HuH-7.5 (cell line): ENCODE measurements at regions not wholly inside any gene's neighbourhood (a gene's known extent, or its start where the extent isn't known, plus 50 kb on each side); places are given as distances from the start of the nearest gene placed in this dataset.

Experiments
- DNase-seq: peaks from one replicate; pipeline ENCODE4 v3.0.0; 2011; ENCODE audit warnings: low spot score

DNA sequence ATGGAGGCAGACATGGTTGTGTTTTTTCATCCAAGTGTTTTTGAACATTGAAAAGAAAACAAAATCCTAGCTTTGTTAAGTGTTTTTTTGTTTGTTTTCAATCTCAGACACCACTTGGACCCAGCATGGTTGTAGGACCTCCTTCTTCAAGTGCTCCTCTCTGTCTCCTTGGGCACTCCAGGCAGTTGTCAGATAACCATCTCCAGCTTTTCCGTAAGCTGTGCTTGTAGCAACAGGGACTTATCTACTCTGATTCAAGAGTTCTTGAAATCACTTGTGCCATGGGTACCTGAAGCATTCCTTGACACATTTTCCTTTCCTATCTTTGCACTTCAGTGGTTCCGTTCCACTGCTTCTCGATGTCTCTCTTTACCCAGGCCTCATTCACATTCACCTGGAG is 334.9 kb upstream of the DDX53 start:
- DNase-seq = no peak

- DNase-seq = no peak
These were observed 333.9 kb upstream of the DDX53 start for GRCh38 chrX:22665818-22666217.

- DNase-seq = no peak
These were observed 333.3 kb upstream of the DDX53 start for GRCh38 chrX:22666441-22666840.

GRCh38 chrX:22674932-22675331 is 324.8 kb upstream of the DDX53 start:
- no peak for DNase-seq

- DNase-seq = no peak
These were observed 313.6 kb upstream of the DDX53 start for GRCh38 chrX:22686138-22686541.

DNA sequence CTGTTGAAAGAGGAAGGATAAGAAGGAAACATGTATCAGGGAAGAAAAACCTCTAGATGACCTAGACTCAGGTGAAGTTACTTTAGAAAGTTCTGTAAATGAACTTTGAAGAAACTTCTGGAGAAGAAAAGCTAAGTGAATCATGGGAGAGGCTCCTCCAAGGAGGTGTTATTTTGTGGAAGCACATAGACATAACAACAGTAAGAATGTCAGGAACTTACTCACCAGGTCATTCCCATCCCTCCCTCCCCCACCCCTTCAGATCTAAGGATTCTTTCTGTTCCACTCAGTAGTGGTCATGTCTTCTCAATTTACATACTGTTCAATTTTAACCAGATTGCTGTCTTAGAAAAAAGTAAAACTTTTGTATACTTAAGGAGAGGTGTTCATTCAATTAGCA is 310.5 kb upstream of the DDX53 start:
- no peak for DNase-seq

- no peak for DNase-seq
These were observed 309.6 kb upstream of the DDX53 start for GRCh38 chrX:22690116-22690515.

- DNase-seq = no peak
These were observed 307.7 kb upstream of the DDX53 start for GRCh38 chrX:22691966-22692565.

DNA sequence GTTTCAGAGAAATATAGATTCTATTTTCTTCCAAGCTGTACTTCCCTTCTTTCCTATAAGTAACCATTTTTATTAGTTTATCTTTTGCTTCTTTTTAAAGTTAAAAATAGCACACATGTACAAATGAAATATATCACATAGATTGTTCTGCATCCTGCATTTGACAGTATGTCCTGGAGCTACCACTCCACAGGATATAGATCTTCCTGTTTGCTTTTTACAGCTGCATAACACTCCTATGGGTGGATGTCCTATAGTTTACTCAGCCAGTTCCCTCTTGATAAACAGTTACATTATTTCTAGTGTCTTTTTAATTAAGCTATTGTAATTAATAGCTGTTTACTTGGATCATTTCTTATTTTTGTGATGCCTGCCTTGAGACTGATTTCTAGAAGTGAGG is 301.6 kb upstream of the DDX53 start:
- no peak for DNase-seq

DNA sequence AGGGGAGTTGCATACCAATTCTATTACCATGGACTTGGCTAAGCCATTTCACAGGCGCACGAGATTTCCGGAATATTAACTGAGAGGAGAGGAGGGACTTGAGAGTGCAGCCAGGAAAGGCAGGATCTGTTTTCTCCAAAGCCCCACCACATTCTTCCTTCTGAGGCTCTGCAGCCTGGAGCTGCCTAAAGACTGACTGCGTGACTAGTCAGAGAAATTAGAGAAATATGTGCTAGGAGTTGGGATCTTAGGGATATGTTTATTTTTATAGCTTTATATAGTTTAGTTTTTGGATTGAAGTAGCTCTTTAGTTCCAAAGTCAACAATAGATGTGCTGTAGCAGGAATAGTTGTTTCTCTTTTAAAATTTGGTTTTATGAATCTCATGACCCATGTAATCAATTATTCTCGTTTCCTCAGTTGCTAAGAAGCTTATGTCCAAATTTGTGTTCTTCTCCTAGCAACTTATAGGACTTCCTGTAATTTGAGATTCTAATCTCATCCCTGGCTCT is 300.1 kb upstream of the DDX53 start:
- no peak for DNase-seq

DNA sequence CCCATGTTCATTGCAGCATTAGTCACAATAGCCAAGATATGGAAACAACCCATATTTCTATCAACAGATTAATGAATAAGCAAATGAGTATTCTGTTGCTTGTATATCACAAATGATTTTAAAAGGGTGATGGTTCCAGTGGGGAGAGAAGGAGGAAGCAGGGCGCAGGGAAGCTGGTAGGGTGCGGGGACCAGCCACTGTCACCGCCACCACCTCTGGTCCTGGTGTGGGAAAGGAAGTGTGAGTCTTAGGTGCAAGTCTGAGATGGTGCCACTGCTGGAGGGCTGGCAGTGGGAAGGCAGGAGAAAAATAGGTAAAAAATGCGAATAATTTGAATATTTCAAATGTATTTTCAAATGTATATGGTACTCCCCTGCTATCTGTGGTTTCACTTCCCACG is 286.8 kb upstream of the DDX53 start:
- DNase-seq = no peak

- DNase-seq = no peak
These were observed 269.2 kb upstream of the DDX53 start for GRCh38 chrX:22730542-22730941.

GRCh38 chrX:22737541-22737940 is 262.2 kb upstream of the DDX53 start:
- DNase-seq = no peak

- DNase-seq = no peak
These were observed 260.5 kb upstream of the DDX53 start for GRCh38 chrX:22739276-22739675.

DNA sequence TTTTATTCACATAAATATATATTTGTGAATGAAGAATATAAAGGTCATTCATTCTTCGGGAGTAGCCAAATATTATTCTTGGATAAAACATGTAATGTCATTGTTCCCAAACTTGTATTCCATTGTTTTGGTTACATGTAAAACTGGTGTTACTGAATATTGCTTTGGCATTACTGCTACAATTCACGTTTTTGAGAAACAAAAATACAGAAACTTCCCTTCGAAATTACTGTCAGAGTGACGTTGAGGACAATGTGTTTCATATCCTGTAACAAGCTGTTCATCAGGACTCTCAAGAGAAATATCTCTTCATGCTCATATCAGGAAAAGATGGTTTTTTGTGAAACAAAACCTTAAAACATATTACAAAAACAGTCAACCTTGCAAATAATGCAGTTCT is 258.9 kb upstream of the DDX53 start:
- no peak for DNase-seq

DNA sequence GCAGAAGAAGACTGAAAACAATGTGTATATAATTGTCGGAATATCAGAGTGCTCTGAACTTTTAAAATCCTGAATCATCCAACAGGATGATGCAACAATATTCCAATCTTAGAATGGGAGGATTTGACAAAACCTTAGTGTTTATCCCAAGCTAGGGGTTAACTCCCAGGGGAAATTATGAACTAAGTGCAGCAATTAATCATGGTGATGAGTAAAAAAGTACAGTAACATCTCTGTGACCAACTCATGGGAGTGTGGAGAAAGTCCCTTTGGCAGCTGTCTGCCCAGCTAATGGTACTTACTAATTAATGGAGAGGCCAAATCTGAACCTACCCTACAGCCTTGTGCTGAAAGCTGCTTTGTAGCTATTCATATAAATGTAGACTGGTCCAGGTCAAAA is 257.6 kb upstream of the DDX53 start:
- no peak for DNase-seq

- DNase-seq = no peak
These were observed 253.7 kb upstream of the DDX53 start for GRCh38 chrX:22746081-22746480.

- DNase-seq = peak; percentile 0
These were observed 251.4 kb upstream of the DDX53 start for GRCh38 chrX:22748093-22748999.

DNA sequence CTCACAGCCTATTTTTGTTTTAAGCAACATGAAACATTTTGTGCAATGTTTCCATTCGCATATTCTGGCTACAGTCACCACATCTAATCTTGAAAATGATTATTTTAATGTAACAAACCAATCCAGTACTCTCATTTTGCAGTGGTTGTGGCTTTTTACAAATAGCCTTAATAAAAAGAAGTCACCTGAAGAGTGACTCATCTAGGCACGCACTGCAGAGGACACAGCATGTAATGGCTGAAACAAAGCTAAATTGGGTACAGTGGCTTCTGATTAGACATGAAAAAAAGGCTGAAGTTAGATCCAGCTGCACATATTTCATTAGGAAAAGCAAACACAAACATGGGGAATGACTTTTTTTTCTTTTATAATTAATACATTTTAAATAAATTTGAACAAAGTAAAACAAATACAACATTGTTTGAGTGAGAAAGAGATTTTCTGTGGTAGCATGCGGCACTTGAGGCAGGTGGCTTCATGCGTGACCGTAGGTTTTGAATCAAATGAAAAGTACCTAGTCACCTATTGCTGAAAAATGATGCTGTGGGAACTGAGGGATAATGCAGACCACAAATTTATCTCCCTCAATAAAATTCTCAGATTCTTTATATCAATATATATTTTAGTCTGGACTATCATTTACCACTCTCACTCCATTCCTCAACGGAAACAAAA is 240.8 kb upstream of the DDX53 start:
- DNase-seq = no peak

GRCh38 chrX:22760513-22761057 is 239.2 kb upstream of the DDX53 start:
- no peak for DNase-seq

DNA sequence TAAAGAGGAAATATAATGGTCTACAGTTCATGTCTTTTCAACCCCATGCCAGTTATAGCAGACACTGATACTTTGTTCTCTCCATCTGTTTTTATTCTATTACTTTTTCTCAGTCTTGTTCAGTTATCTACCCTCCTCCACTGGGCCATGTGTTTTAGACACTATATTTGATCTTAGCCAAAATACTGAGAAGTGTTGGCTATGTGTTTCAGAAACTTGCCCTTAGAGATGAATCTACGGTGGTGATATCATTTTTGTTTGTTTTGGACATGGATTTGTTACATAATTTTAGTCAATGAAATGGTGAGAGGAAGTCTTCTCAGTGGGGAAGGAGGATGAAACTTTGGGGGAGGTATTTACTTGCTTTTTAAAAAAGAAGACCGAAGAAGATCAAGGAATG is 211.5 kb upstream of the DDX53 start:
- no peak for DNase-seq

- no peak for DNase-seq
These were observed 204.1 kb upstream of the DDX53 start for GRCh38 chrX:22795671-22796070.

DNA sequence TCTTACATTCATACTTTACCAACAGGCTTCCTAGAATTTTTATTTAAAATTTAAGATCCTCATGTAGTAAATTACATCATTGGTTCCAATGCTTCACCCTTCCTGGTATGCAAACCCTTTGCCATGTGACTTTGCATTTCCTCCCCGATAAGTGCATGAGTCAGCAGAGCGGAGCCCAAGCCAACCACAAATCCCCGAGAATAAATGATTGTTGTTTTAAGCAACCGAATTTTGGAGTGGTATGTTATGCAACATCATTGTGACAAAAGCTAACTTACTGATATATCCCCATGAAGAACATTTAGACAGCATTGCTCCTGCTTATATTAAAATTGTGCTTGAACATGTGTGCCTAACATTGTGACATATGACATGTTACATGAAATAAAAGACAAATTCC is 199.4 kb upstream of the DDX53 start:
- no peak for DNase-seq
